ENCODE measurements at regions not wholly inside any gene's neighbourhood (a gene's known extent, or its start where the extent isn't known, plus 50 kb on each side); places are given as distances from the start of the nearest gene placed in this dataset.

GRCh38 chr3:139286241-139286640 is 57.6 kb upstream of the MRPS22 start:
- no peak for DNase-seq

- DNase-seq = no peak
Observed at GRCh38 chr3:139286825-139287224, 57.0 kb upstream of the MRPS22 start.

- no peak for DNase-seq
Observed at GRCh38 chr3:139287557-139287956, 56.3 kb upstream of the MRPS22 start.

- DNase-seq = no peak
Observed at GRCh38 chr3:139288266-139288821, 55.5 kb upstream of the MRPS22 start.

GRCh38 chr3:139289860-139290524 is 53.8 kb upstream of the MRPS22 start:
- DNase-seq = no peak

GRCh38 chr3:139291276-139292051 is 52.4 kb upstream of the MRPS22 start:
- DNase-seq = no peak

GRCh38 chr3:139292192-139292591 is 51.6 kb upstream of the MRPS22 start:
- no peak for DNase-seq

- peak in 1 of 2 experiments; percentile 13 for DNase-seq
Observed at GRCh38 chr3:139292711-139293664, 50.8 kb upstream of the MRPS22 start.

GRCh38 chr3:139293665-139294023 is 50.2 kb upstream of the MRPS22 start:
- no peak for DNase-seq

Data from NCI-H526 (cell line).